Type B pancreatic cell (in vitro differentiated cells): ENCODE measurements at regions not wholly inside any gene's neighbourhood (a gene's known extent, or its start where the extent isn't known, plus 50 kb on each side); places are given as distances from the start of the nearest gene placed in this dataset.

Experiments
- DNase-seq: peaks from one replicate; pipeline ENCODE4 v3.0.0; 2021; ENCODE audit warnings: mixed read lengths; ENCODE audit not compliant: unreplicated experiment; ENCODE audit errors: extremely low spot score
- H3K27ac Mint-ChIP-seq: 2 replicates; pipeline ENCODE4 v1.8.0; 2021; ENCODE audit warnings: mild to moderate bottlenecking, mixed read lengths
- H3K27me3 Mint-ChIP-seq: 2 replicates; pipeline ENCODE4 v1.8.0; 2021; ENCODE audit warnings: mixed read lengths
- H3K36me3 Mint-ChIP-seq: 2 replicates; pipeline ENCODE4 v1.8.0; 2021; ENCODE audit warnings: mixed read lengths
- H3K4me1 Mint-ChIP-seq: one replicate; pipeline ENCODE4 v1.8.0; 2021; ENCODE audit warnings: mixed read lengths; ENCODE audit not compliant: unreplicated experiment
- H3K4me3 Mint-ChIP-seq: 2 replicates; pipeline ENCODE4 v1.8.0; 2021; ENCODE audit warnings: mild to moderate bottlenecking, mixed read lengths
- H3K9me3 Mint-ChIP-seq: 2 replicates; pipeline ENCODE4 v1.8.0; 2021; ENCODE audit warnings: mixed read lengths
- CTCF ChIP-seq: fragments of 200-600 bp; sonication (generic); conservative IDR thresholded peaks from 2 replicates; pipeline ENCODE4 v1.5.0; 2021; ENCODE audit warnings: antibody characterized with exemption, mild to moderate bottlenecking

GRCh38 chr18:76055578-76055977 lies 439.5 kb downstream of the ZNF516 start:
- no peak for DNase-seq
- peaks cover 4% of the 10 kb centered on the region for H3K9me3 Mint-ChIP-seq
- no peaks in the 10 kb centered on the region for H3K36me3 Mint-ChIP-seq
- peaks cover 3% of the 10 kb centered on the region for H3K27me3 Mint-ChIP-seq
- peaks cover 16% of the 10 kb centered on the region for H3K4me1 Mint-ChIP-seq
- H3K4me3 Mint-ChIP-seq = no peak overlapping the region
- no peak for TF ChIP-seq CTCF
- H3K27ac Mint-ChIP-seq = no peak overlapping the region

- Mint-ChIP-seq H3K4me1 (peaks cover 16% of the 10 kb centered on the region), H3K27me3 (peaks cover 3% of the 10 kb centered on the region), H3K27ac (no peak overlapping the region), H3K36me3 (no peaks in the 10 kb centered on the region), H3K9me3 (peaks cover 4% of the 10 kb centered on the region), H3K4me3 (no peak overlapping the region)
- DNase-seq = no peak
- no peak for TF ChIP-seq CTCF
Observed at GRCh38 chr18:76055025-76055424, 440.0 kb downstream of the ZNF516 start.

GRCh38 chr18:76054156-76054555 lies 440.9 kb downstream of the ZNF516 start:
- H3K4me3 Mint-ChIP-seq = no peak overlapping the region
- H3K9me3 Mint-ChIP-seq = peaks cover 4% of the 10 kb centered on the region
- H3K36me3 Mint-ChIP-seq = no peaks in the 10 kb centered on the region
- TF ChIP-seq CTCF = no peak
- peaks cover 3% of the 10 kb centered on the region for H3K27me3 Mint-ChIP-seq
- no peak for DNase-seq
- H3K27ac Mint-ChIP-seq = no peak overlapping the region
- peaks cover 16% of the 10 kb centered on the region for H3K4me1 Mint-ChIP-seq

- Mint-ChIP-seq H3K4me3 (no peak overlapping the region), H3K27me3 (peaks cover 3% of the 10 kb centered on the region), H3K4me1 (peaks cover 16% of the 10 kb centered on the region), H3K9me3 (no peaks in the 10 kb centered on the region), H3K36me3 (no peaks in the 10 kb centered on the region), H3K27ac (no peak overlapping the region)
- DNase-seq = no peak
- TF ChIP-seq CTCF = no peak
Observed at GRCh38 chr18:76053551-76053950, 441.5 kb downstream of the ZNF516 start.

- no peak for TF ChIP-seq CTCF
- H3K4me3 Mint-ChIP-seq = no peak overlapping the region
- no peaks in the 10 kb centered on the region for H3K36me3 Mint-ChIP-seq
- peaks cover 16% of the 10 kb centered on the region for H3K4me1 Mint-ChIP-seq
- peaks cover 3% of the 10 kb centered on the region for H3K27me3 Mint-ChIP-seq
- H3K9me3 Mint-ChIP-seq = no peaks in the 10 kb centered on the region
- no peak overlapping the region for H3K27ac Mint-ChIP-seq
- DNase-seq = no peak
Observed at GRCh38 chr18:76052227-76052595, 442.8 kb downstream of the ZNF516 start.
